ENCODE measurements at regions not wholly inside any gene's neighbourhood (a gene's known extent, or its start where the extent isn't known, plus 50 kb on each side); places are given as distances from the start of the nearest gene placed in this dataset.

DNA sequence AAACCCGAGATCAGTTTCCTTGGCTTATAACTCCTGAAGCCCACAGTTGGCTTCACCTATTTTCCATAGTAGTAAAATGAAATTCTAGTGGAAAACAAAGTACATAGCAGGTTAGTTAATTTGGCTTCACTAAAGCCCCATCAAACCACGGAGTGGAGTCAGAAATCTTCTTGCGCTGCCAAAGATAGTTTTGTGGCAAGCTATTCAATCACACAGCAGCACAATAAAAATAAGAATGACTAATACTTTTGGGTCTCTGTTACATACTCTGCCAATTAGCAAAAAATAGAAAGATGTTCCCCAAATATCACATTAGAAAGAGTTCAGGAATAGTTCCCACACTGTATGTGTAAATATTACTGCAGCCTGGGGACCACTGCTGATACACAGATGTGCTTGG lies 175.2 kb upstream of the NOL4 start:
- ChIA-PET POLR2A (no interaction called here), CTCF (no interaction called here)
- Histone ChIP-seq H3K4me2 (ENCODE audit: insufficient read depth, low read length) (no peak overlapping the region), H3K9me3 (replicated peaks; ENCODE audit: control insufficient read depth, insufficient read depth, low read length) (no peaks in the 10 kb centered on the region), H3K4me1 (ENCODE audit: control insufficient read depth, extremely low read depth, insufficient read depth, low read length) (no peaks in the 10 kb centered on the region), H3K79me2 (ENCODE audit: control insufficient read depth, insufficient read depth, low read length) (no peaks in the 10 kb centered on the region), H3K27ac (ENCODE audit: insufficient read depth, low read depth, low read length) (no peak overlapping the region), H3K9ac (replicated peaks; ENCODE audit: extremely low read depth, insufficient read depth, low read length) (no peak overlapping the region), H2AFZ (ENCODE audit: low read depth, low read length) (no peak overlapping the region), H4K20me1 (replicated peaks; ENCODE audit: control insufficient read depth, extremely low read depth, insufficient read depth, low read length) (no peaks in the 10 kb centered on the region), H3K36me3 (ENCODE audit: control insufficient read depth in 2 of 2, extremely low read depth in 1 of 2, insufficient read depth in 2 of 2, low read length in 2 of 2) (no peaks in the 10 kb centered on the region), H3K27me3 (ENCODE audit: control insufficient read depth in 2 of 2, insufficient read depth in 2 of 2, low read length in 2 of 2) (peaks cover 0 to 7% of the 10 kb centered on the region in 2 experiments), H3K4me3 (replicated peaks in 1 of 3; ENCODE audit: insufficient read depth in 1 of 3, low read depth in 1 of 3, low read length in 3 of 3) (no peak overlapping the region), H3K9me1 (replicated peaks; ENCODE audit: control insufficient read depth, extremely low read depth, insufficient read depth, low read length) (no peaks in the 10 kb centered on the region)
- TF ChIP-seq POLR2AphosphoS5 (IDR thresholded peaks at IDR 0.05; ENCODE audit: insufficient read depth, low read depth, low read length) (no peak), FOS (IDR thresholded peaks at IDR 0.05; ENCODE audit: borderline replicate concordance, insufficient read depth, low read length) (no peak), GATA2 (IDR thresholded peaks at IDR 0.05; ENCODE audit: insufficient read depth, insufficient read length, low read depth, low read length) (no peak), JUN (IDR thresholded peaks at IDR 0.05; ENCODE audit: borderline replicate concordance, insufficient read depth, insufficient read length, low read depth) (no peak), EZH2 (IDR thresholded peaks at IDR 0.05; ENCODE audit: borderline replicate concordance, low read depth, low read length, severe bottlenecking) (no peak), POLR2A (IDR thresholded peaks at IDR 0.05; ENCODE audit: low read depth, low read length) (no peak), MYC (IDR thresholded peaks at IDR 0.05; ENCODE audit: low read depth, low read length) (no peak)
- TF ChIP-seq, protein P1, sequence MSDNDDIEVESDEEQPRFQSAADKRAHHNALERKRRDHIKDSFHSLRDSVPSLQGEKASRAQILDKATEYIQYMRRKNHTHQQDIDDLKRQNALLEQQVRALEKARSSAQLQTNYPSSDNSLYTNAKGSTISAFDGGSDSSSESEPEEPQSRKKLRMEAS (IDR thresholded peaks at IDR 0.05; ENCODE audit: insufficient read depth, insufficient read length), result no peak
- TF ChIP-seq, protein P2, sequence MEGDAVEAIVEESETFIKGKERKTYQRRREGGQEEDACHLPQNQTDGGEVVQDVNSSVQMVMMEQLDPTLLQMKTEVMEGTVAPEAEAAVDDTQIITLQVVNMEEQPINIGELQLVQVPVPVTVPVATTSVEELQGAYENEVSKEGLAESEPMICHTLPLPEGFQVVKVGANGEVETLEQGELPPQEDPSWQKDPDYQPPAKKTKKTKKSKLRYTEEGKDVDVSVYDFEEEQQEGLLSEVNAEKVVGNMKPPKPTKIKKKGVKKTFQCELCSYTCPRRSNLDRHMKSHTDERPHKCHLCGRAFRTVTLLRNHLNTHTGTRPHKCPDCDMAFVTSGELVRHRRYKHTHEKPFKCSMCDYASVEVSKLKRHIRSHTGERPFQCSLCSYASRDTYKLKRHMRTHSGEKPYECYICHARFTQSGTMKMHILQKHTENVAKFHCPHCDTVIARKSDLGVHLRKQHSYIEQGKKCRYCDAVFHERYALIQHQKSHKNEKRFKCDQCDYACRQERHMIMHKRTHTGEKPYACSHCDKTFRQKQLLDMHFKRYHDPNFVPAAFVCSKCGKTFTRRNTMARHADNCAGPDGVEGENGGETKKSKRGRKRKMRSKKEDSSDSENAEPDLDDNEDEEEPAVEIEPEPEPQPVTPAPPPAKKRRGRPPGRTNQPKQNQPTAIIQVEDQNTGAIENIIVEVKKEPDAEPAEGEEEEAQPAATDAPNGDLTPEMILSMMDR (IDR thresholded peaks at IDR 0.05; ENCODE audit: extremely low read depth in 1 of 2, insufficient read depth in 1 of 2, low read depth in 1 of 2, low read length in 2 of 2), result no peak
- intact Hi-C loops (cut with micrococcal nuclease), result no loop called here
- DNase-seq (ENCODE audit: low read depth, low spot score), result no peak
- FAIRE-seq, result no peak
- dilution Hi-C loops (cut with MboI; ENCODE audit: extremely low pct_ligation_motif_present, low sequenced_read_pairs), result no loop called here
- BruUV-seq (replicated peaks), result no TSS peak

All from endothelial cell of umbilical vein (primary cell).